HEK293 (cell line): ENCODE measurements at regions not wholly inside any gene's neighbourhood (a gene's known extent, or its start where the extent isn't known, plus 50 kb on each side); places are given as distances from the start of the nearest gene placed in this dataset.

Source experiments
- CTCF ChIA-PET: fragments of 350-600 bp; formaldehyde crosslinking; extraction: SDS; loops from one replicate; lab custom pipeline; 2021; ENCODE audit warnings: antibody characterized with exemption; lab: Yijun Ruan, JAX
- POLR2A ChIA-PET: fragments of 300-600 bp; formaldehyde crosslinking; extraction: SDS; loops from one replicate; lab custom pipeline; 2020; ENCODE audit warnings: antibody characterized with exemption, inconsistent platforms; lab: Yijun Ruan, JAX
- H3K27ac ChIP-seq: fragments of 200-500 bp; sonication (Bioruptor generic); 2 replicates; pipeline ENCODE4 v1.5.1; 2014; ENCODE audit warnings: low read depth, low read length, control low read depth, inconsistent platforms; ENCODE audit errors: extremely low read depth
- H3K36me3 ChIP-seq, 2 experiments: fragments of 200-500 bp in 1 of 2; sonication (Bioruptor generic) in 1 of 2; 1 replicate in 1 of 2; 2 replicates in 1 of 2; pipeline ENCODE4 v1.5.1; 2014 to 2017; ENCODE audit warnings: inconsistent platforms in 2 of 2, low read length in 2 of 2; ENCODE audit not compliant: control insufficient read depth in 2 of 2, insufficient read depth in 1 of 2
- H3K4me1 ChIP-seq: fragments of 200-500 bp; sonication (Bioruptor generic); 2 replicates; pipeline ENCODE4 v1.5.1; 2014; ENCODE audit warnings: mild to moderate bottlenecking, low read length, inconsistent platforms; ENCODE audit not compliant: control insufficient read depth, insufficient read depth
- H3K4me3 ChIP-seq: 2 replicates; pipeline ENCODE4 v1.5.1; 2011; ENCODE audit warnings: low read depth, mild to moderate bottlenecking, control low read depth, low read length, moderate library complexity
- H3K9me3 ChIP-seq: fragments of 200-500 bp; sonication (Bioruptor generic); 2 replicates; pipeline ENCODE4 v1.5.1; 2014; ENCODE audit warnings: low read depth, low read length, inconsistent platforms; ENCODE audit not compliant: control insufficient read depth, insufficient read depth
- SETDB1 ChIP-seq: IDR thresholded peaks from one replicate; pipeline ENCODE4 v1.6.1; 2017; ENCODE audit warnings: mild to moderate bottlenecking, low read length, moderate library complexity, mixed read lengths; ENCODE audit not compliant: insufficient read length
- SP7 ChIP-seq: fragments of 450-650 bp; formaldehyde crosslinking; IDR thresholded peaks from 2 replicates; pipeline ENCODE4 v1.5.1; 2016; ENCODE audit warnings: missing biosample characterization, missing genetic modification characterization
- WT1 ChIP-seq: fragments of 450-650 bp; formaldehyde crosslinking; IDR thresholded peaks from 2 replicates; pipeline ENCODE4 v1.5.1; 2016; ENCODE audit warnings: missing biosample characterization, missing genetic modification characterization
- YY2 ChIP-seq: fragments of 450-650 bp; formaldehyde crosslinking; IDR thresholded peaks from 2 replicates; pipeline ENCODE4 v1.5.1; 2016; ENCODE audit warnings: missing biosample characterization, missing genetic modification characterization
- ZIC2 ChIP-seq: fragments of 450-650 bp; formaldehyde crosslinking; IDR thresholded peaks from 2 replicates; pipeline ENCODE4 v1.5.1; 2016; ENCODE audit warnings: missing biosample characterization, missing genetic modification characterization
- ZNF132 ChIP-seq: fragments of 450-650 bp; formaldehyde crosslinking; IDR thresholded peaks from 2 replicates; pipeline ENCODE4 v1.5.1; 2017; ENCODE audit warnings: missing biosample characterization, missing genetic modification characterization, borderline replicate concordance
- ZNF211 ChIP-seq: fragments of 450-650 bp; formaldehyde crosslinking; IDR thresholded peaks from 2 replicates; pipeline ENCODE4 v1.5.1; 2016; ENCODE audit warnings: low read depth, missing biosample characterization, missing genetic modification characterization
- ZNF239 ChIP-seq: fragments of 450-650 bp; formaldehyde crosslinking; IDR thresholded peaks from 2 replicates; pipeline ENCODE4 v1.5.1; 2016; ENCODE audit warnings: missing biosample characterization, missing genetic modification characterization
- ZNF292 ChIP-seq: fragments of 450-650 bp; formaldehyde crosslinking; IDR thresholded peaks from 2 replicates; pipeline ENCODE4 v1.5.1; 2016; ENCODE audit warnings: low read depth, missing biosample characterization, missing genetic modification characterization, borderline replicate concordance
- ZNF664 ChIP-seq: fragments of 450-650 bp; formaldehyde crosslinking; IDR thresholded peaks from 2 replicates; pipeline ENCODE4 v1.5.1; 2016; ENCODE audit warnings: missing biosample characterization, missing genetic modification characterization
- ZNF768 ChIP-seq: fragments of 450-650 bp; formaldehyde crosslinking; IDR thresholded peaks from 2 replicates; pipeline ENCODE4 v1.5.1; 2018; ENCODE audit warnings: missing biosample characterization, mild to moderate bottlenecking, missing genetic modification characterization
- ZNF791 ChIP-seq: fragments of 450-650 bp; formaldehyde crosslinking; IDR thresholded peaks from 2 replicates; pipeline ENCODE4 v1.5.1; 2016; ENCODE audit warnings: missing biosample characterization, missing genetic modification characterization
- TF ChIP-seq, protein P1 (sequence below): fragments of 450-650 bp; formaldehyde crosslinking; IDR thresholded peaks from 2 replicates; pipeline ENCODE4 v1.5.1; 2016; ENCODE audit warnings: missing biosample characterization, missing genetic modification characterization
- TF ChIP-seq, protein P2 (sequence below): fragments of 450-650 bp; formaldehyde crosslinking; IDR thresholded peaks from 2 replicates; pipeline ENCODE4 v1.5.1; 2017; ENCODE audit warnings: missing biosample characterization, missing genetic modification characterization
- TF ChIP-seq, protein P3 (sequence below): fragments of 450-650 bp; formaldehyde crosslinking; IDR thresholded peaks from 2 replicates; pipeline ENCODE4 v1.5.0; 2017; ENCODE audit warnings: missing biosample characterization, missing genetic modification characterization, borderline replicate concordance

DNA sequence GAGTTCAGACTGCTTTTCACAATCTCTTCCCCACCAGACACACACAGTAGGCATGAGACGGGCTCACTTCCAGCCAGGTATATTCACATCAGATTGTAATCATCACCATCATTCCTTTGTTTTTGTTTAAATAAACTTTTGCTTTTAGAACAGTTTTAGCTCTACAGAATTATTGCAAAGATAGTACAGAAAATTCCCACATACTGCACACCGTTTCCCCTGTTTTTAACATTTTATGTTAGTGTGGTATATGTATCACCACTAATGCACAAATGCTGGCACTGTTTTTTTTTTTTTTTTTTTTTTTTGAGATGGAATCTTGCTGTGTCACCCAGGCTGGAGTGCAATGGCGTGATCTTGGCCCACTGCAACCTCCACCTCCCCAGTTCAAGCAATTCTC, 83.3 kb upstream of the ANO1 start:
- Histone ChIP-seq H3K9me3 (no peaks in the 10 kb centered on the region), H3K4me3 (no peak overlapping the region), H3K36me3 (no peaks in the 10 kb centered on the region), H3K4me1 (0 out of 2 replicates have a peak, but pooled peaks cover 4% of the 10 kb centered on the region), H3K27ac (no peak overlapping the region)
- POLR2A ChIA-PET = no interaction called here
- CTCF ChIA-PET = interaction anchor here (0.6 kb wide), 1 partner anchor 25 kb away, joined by 3 read pairs; no protein-coding TSS in a partner anchor
- TF ChIP-seq YY2 (no peak), SETDB1 (peak; percentile 60), WT1 (tag by site-specific recombination) (no peak), ZNF292 (tag by site-specific recombination) (no peak), ZNF211 (peak; percentile 97), ZNF664 (tag by site-specific recombination) (no peak), ZNF791 (tag by site-specific recombination) (no peak), ZNF132 (tag by site-specific recombination) (no peak), ZNF239 (tag by site-specific recombination) (no peak)
- TF ChIP-seq, protein P1, sequence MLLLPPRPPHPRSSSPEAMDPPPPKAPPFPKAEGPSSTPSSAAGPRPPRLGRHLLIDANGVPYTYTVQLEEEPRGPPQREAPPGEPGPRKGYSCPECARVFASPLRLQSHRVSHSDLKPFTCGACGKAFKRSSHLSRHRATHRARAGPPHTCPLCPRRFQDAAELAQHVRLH (tag by site-specific recombination) = no peak

DNA sequence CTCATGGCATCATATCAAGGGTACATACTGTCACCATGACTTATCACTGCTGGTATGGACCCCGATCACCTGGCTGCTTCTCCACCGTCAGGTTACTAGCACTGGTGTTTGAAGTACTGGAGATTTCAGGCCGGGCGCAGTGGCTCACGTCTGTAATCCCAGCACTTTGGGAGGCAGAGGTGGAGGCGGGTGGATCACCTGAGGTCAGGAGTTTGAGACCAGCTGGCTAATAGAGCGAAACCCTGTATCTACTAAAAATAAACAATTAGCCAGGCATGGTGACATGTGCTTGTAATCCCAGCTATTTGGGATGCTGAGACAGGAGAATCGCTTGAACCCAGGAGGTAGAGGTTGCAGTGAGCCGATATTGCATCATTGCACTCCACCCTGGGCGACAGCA, 82.4 kb upstream of the ANO1 start:
- Histone ChIP-seq H3K4me1 (0 out of 2 replicates have a peak, but pooled peaks cover 4% of the 10 kb centered on the region), H3K27ac (no peak overlapping the region), H3K9me3 (no peaks in the 10 kb centered on the region), H3K4me3 (no peak overlapping the region), H3K36me3 (no peaks in the 10 kb centered on the region)
- ChIA-PET CTCF (interaction anchor here (0.6 kb wide), 2 partner anchors 7 to 1197 kb away, joined by 3 read pairs; no protein-coding TSS in a partner anchor), POLR2A (no interaction called here)
- TF ChIP-seq, protein P2, sequence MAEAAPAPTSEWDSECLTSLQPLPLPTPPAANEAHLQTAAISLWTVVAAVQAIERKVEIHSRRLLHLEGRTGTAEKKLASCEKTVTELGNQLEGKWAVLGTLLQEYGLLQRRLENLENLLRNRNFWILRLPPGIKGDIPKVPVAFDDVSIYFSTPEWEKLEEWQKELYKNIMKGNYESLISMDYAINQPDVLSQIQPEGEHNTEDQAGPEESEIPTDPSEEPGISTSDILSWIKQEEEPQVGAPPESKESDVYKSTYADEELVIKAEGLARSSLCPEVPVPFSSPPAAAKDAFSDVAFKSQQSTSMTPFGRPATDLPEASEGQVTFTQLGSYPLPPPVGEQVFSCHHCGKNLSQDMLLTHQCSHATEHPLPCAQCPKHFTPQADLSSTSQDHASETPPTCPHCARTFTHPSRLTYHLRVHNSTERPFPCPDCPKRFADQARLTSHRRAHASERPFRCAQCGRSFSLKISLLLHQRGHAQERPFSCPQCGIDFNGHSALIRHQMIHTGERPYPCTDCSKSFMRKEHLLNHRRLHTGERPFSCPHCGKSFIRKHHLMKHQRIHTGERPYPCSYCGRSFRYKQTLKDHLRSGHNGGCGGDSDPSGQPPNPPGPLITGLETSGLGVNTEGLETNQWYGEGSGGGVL (tag by site-specific recombination) = no peak
- TF ChIP-seq ZIC2 (tag by site-specific recombination) = 0 out of 2 replicates have a peak, but pooled peaks have one; percentile 8
- TF ChIP-seq SP7 (tag by site-specific recombination) = no peak
- TF ChIP-seq, protein P3, sequence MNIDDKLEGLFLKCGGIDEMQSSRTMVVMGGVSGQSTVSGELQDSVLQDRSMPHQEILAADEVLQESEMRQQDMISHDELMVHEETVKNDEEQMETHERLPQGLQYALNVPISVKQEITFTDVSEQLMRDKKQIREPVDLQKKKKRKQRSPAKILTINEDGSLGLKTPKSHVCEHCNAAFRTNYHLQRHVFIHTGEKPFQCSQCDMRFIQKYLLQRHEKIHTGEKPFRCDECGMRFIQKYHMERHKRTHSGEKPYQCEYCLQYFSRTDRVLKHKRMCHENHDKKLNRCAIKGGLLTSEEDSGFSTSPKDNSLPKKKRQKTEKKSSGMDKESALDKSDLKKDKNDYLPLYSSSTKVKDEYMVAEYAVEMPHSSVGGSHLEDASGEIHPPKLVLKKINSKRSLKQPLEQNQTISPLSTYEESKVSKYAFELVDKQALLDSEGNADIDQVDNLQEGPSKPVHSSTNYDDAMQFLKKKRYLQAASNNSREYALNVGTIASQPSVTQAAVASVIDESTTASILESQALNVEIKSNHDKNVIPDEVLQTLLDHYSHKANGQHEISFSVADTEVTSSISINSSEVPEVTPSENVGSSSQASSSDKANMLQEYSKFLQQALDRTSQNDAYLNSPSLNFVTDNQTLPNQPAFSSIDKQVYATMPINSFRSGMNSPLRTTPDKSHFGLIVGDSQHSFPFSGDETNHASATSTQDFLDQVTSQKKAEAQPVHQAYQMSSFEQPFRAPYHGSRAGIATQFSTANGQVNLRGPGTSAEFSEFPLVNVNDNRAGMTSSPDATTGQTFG (tag by site-specific recombination) = no peak

DNA sequence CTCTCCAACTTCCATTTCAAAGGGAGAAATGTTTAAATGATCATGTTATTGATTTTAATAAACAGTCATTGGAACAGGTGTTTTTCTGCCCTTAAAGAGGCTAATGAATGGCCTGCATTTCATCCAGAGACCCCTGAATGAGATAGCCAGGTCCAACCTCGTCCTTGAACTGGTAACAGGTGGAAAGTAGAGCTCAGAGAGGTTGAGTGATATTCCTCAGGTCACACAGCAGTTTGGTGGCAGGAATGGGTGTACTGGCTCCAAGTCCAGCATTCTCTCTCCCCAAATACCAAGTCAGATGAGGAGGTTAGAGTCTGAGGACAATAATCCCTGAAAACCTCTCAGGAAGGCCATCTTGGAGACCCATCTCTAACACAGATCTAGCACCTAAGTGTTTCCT, 81.7 kb upstream of the ANO1 start:
- CTCF ChIA-PET = interaction anchor here (0.5 kb wide), 1 partner anchor 1959 kb away, joined by 3 read pairs; no protein-coding TSS in a partner anchor

More for the DNA sequence above, 81.7 kb upstream of the ANO1 start:
- Histone ChIP-seq H3K4me3 (no peak overlapping the region), H3K9me3 (no peaks in the 10 kb centered on the region), H3K4me1 (0 out of 2 replicates have a peak, but pooled peaks cover 4% of the 10 kb centered on the region), H3K27ac (no peak overlapping the region), H3K36me3 (no peaks in the 10 kb centered on the region)
- TF ChIP-seq ZIC2 (tag by site-specific recombination) (no peak), ZNF768 (tag by site-specific recombination) (0 out of 2 replicates have a peak, but pooled peaks have one; percentile 11)
- POLR2A ChIA-PET = no interaction called here
